Esophagus squamous epithelium (tissue), 5 donors: ENCODE measurements at regions not wholly inside any gene's neighbourhood (a gene's known extent, or its start where the extent isn't known, plus 50 kb on each side); places are given as distances from the start of the nearest gene placed in this dataset.

Experiments used
- DNase-seq: peaks from one replicate; lab custom pipeline; 2025; lab: John Stamatoyannopoulos, UW
- H3K27ac ChIP-seq, 4 donors: fragments of 200-600 bp; sonication (generic); one replicate each; pipeline ENCODE4 v1.5.1; 2016 to 2019; ENCODE audit warnings: mild to moderate bottlenecking in 1 of 4
- H3K27me3 ChIP-seq, 4 donors: fragments of 200-600 bp; sonication (generic); 1 replicate in 3 of 4; 2 replicates in 1 of 4; pipeline versions ENCODE4 v1.5.1 to v1.6.0; 2017 to 2021; ENCODE audit warnings: antibody characterized with exemption in 1 of 4
- H3K36me3 ChIP-seq, 3 donors: fragments of 200-600 bp; sonication (generic); one replicate each; pipeline ENCODE4 v1.5.1; 2016 to 2019
- H3K4me1 ChIP-seq, 3 donors: fragments of 200-600 bp; sonication (generic); one replicate each; pipeline ENCODE4 v1.5.1; 2017 to 2019
- H3K4me3 ChIP-seq, 4 donors: fragments of 200-600 bp; sonication (generic); 1 replicate in 3 of 4; 2 replicates in 1 of 4; pipeline ENCODE4 v1.5.1; 2016 to 2019; ENCODE audit warnings: mild to moderate bottlenecking in 2 of 4, moderate library complexity in 1 of 4
- H3K9me3 ChIP-seq, 3 donors: fragments of 200-600 bp; sonication (generic); one replicate each; pipeline ENCODE4 v1.5.1; 2016 to 2019
- POLR2A ChIP-seq, 4 donors: fragments of 450-650 bp; IDR thresholded peaks; one replicate each; pipeline ENCODE4 v1.6.1; 2017; ENCODE audit warnings: antibody characterized with exemption in 4 of 4, mild to moderate bottlenecking in 4 of 4, moderate library complexity in 3 of 4
- WGBS, 2 donors: methylation state at CpG; one replicate each; pipeline ENCODE4 v1.1.5; 2018; 5-methylcytosine and 5-hydroxymethylcytosine counted together
- intact Hi-C: fragments of 100-400 bp; cut with DNase I; formaldehyde crosslinking; loops from one replicate; pipeline ENCODE4 v1.15.0; 2022
- TF ChIP-seq, protein P1 (sequence below), 6 experiments: fragments of 450-650 bp in 4 of 6; fragments of 200-600 bp in 2 of 6; sonication (generic) in 2 of 6; IDR thresholded peaks; one replicate each; pipeline ENCODE4 v1.5.1; 2016 to 2019; ENCODE audit warnings: antibody characterized with exemption in 6 of 6, mild to moderate bottlenecking in 4 of 6, moderate library complexity in 4 of 6
- donor health status: DM: yes; HTN: yes; CAD: no.

DNA sequence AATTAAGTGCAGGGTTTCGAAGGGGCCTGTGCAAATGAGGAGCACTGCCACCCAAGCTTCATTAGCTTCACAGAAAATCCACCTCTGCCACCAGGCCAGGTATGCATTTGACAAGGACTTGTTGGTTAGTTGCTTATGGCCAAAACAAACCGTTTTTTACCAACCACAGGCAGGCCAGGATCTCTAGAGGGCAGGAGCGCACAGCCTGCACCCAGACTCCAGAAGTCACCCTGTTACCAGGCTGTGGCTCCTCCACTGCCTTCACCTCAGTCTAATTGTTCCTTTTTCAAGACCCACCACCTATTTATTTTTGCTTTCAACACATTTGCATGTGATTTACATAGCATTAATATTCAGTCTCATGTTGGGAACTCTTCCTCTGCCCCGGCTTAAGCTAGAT, 78.3 kb upstream of the HSPA9 start:
- H3K4me3 ChIP-seq: no peak overlapping the region
- WGBS, 2 donors: 61 to 62% methylated on average over 4 of the region's 4 CpGs
- no peak overlapping the region for H3K27ac ChIP-seq
- H3K9me3 ChIP-seq: no peaks in the 10 kb centered on the region
- no peak for DNase-seq
- TF ChIP-seq, protein P1, sequence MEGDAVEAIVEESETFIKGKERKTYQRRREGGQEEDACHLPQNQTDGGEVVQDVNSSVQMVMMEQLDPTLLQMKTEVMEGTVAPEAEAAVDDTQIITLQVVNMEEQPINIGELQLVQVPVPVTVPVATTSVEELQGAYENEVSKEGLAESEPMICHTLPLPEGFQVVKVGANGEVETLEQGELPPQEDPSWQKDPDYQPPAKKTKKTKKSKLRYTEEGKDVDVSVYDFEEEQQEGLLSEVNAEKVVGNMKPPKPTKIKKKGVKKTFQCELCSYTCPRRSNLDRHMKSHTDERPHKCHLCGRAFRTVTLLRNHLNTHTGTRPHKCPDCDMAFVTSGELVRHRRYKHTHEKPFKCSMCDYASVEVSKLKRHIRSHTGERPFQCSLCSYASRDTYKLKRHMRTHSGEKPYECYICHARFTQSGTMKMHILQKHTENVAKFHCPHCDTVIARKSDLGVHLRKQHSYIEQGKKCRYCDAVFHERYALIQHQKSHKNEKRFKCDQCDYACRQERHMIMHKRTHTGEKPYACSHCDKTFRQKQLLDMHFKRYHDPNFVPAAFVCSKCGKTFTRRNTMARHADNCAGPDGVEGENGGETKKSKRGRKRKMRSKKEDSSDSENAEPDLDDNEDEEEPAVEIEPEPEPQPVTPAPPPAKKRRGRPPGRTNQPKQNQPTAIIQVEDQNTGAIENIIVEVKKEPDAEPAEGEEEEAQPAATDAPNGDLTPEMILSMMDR (IDR thresholded peaks at IDR 0.05): peak in 2 of 6 experiments; percentile 13 to 37
- no peak for TF ChIP-seq POLR2A (IDR thresholded peaks at IDR 0.05)
- no peaks in the 10 kb centered on the region for H3K36me3 ChIP-seq
- H3K4me1 ChIP-seq: peaks cover 0 to 30% (median 0%) of the 10 kb centered on the region in 3 donors
- intact Hi-C loops: no loop called here
- peaks cover 0 to 38% (median 0%) of the 10 kb centered on the region in 4 donors for H3K27me3 ChIP-seq

DNA sequence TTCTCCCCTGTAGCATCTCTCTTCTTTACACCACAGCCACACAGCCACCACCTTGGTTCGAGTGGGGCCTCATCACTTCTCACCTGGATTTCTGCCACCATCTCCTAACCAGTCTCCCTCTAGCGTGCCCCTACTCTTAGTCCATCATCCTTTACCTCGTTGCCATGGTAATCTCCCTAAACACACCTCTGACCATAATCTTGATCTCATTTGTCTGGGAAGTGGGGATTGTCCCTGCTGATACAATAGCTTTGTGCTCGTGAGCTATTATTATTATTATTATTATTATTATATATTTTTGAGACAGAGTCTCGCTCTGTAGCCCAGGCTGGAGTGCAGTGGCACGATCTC, 76.5 kb upstream of the HSPA9 start:
- H3K36me3 ChIP-seq: no peaks in the 10 kb centered on the region
- H3K9me3 ChIP-seq: no peaks in the 10 kb centered on the region
- H3K4me3 ChIP-seq: no peak overlapping the region
- peaks cover 0 to 36% (median 0%) of the 10 kb centered on the region in 4 donors for H3K27me3 ChIP-seq
- intact Hi-C loops: no loop called here
- peaks cover 0 to 38% (median 0%) of the 10 kb centered on the region in 3 donors for H3K4me1 ChIP-seq
- 76 to 79% methylated on average over 6 of the region's 6 CpGs for WGBS, 2 donors
- TF ChIP-seq, protein P1 (IDR thresholded peaks at IDR 0.05): no peak
- H3K27ac ChIP-seq: no peak overlapping the region
- no peak for DNase-seq

DNA sequence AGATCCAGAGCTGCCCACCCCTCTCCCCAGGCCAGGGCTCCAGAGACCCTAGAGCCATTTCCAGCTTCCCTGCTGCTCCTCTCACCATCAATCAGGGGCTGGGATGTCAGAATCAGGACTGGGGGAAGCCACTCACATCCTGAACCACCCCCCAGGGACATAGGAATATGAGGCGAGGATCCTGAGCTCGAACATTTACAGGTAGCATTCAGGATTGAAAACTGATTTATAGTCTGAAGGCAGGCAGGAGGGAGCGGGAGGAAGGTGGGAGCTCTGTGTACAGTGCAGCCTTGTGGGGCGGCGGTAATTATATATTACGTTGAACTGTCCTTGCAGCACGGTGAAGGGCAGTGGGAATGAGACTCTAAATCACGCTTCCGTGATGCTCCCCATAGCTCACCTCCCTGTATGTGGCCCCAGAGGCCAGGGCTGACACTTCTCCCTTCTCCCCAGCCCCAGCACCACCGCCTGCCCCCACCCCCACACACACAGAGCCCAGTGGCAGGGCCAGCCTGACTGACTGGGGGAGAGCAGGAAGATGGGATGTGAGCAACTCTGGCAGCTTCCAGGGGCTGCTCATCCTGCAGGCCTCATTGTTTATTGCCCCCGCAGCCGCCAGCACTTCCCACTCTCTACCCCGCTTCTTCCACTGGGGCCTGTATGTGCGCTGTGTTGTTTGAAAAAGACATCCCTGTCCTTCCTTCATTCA, 76.0 kb upstream of the HSPA9 start:
- Histone ChIP-seq H3K4me3 (no peak overlapping the region), H3K27me3 (peaks cover 0 to 36% (median 0%) of the 10 kb centered on the region in 4 donors), H3K27ac (no peak overlapping the region), H3K9me3 (no peaks in the 10 kb centered on the region), H3K4me1 (peaks cover 0 to 38% (median 0%) of the 10 kb centered on the region in 3 donors), H3K36me3 (no peaks in the 10 kb centered on the region)
- no peak for TF ChIP-seq POLR2A (IDR thresholded peaks at IDR 0.05)
- TF ChIP-seq, protein P1 (IDR thresholded peaks at IDR 0.05): no peak
- intact Hi-C loops: no loop called here
- WGBS, 2 donors: 73 to 81% methylated on average over 11 to 13 of the region's 14 CpGs
- DNase-seq: no peak

DNA sequence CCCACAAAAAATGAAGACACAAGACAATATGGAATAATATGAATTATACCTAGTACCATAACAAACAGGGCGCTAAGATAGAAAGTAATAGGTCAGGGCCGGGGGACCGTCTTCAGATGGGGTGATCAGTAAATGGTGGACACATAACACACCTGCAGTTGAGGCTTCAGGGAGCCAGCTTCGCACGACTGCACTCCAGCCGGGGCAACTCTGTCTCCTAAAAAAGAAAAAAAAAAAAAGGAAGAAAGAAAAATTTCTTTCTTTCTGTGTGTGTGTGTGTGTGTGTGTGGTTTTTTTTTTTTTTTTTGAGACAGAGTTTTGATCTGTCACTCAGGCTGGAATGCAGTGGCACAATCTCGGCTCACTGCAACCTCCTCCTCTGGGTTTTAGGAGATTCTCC, 75.0 kb upstream of the HSPA9 start:
- DNase-seq: no peak
- H3K27me3 ChIP-seq: peaks cover 0 to 36% (median 0%) of the 10 kb centered on the region in 4 donors
- WGBS, 2 donors: 75 to 93% methylated on average over 7 of the region's 7 CpGs

DNA sequence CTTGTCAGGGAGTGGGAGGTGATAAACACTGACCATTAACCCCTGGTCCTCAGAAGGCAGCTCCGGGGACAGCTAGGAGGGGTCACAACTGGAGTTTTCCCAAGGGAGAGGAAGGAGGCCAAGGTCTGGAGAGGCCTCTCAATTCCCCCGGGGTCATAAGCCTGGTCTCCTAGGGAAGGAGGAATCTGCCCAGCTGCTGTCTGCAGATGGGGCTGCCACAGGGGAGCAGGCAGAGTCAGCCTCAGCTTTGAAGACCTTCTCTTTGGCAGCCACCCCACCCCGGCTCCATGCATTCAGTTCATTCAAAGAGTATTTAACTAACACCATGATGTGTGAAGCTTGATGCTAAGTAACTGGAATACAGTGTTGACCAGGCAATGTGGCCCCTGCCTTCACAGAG, 74.6 kb upstream of the HSPA9 start:
- Histone ChIP-seq H3K27me3 (peaks cover 0 to 36% (median 0%) of the 10 kb centered on the region in 4 donors), H3K27ac (no peak overlapping the region), H3K36me3 (no peaks in the 10 kb centered on the region), H3K4me1 (peaks cover 0 to 33% (median 0%) of the 10 kb centered on the region in 3 donors), H3K9me3 (no peaks in the 10 kb centered on the region), H3K4me3 (no peak overlapping the region)
- DNase-seq: no peak
- TF ChIP-seq POLR2A (IDR thresholded peaks at IDR 0.05): no peak
- TF ChIP-seq, protein P1 (IDR thresholded peaks at IDR 0.05): no peak
- WGBS, 2 donors: 40% methylated on average over 1 of the region's 3 CpGs; no CpG with 5 or more reads in 1 of the 2 donors
- intact Hi-C loops: loop anchor here (10.0 kb wide), 1 partner anchor 615 kb away; no protein-coding TSS in a partner anchor

More for the DNA sequence above, 75.0 kb upstream of the HSPA9 start:
- no peak overlapping the region for H3K4me3 ChIP-seq
- H3K27ac ChIP-seq: no peak overlapping the region
- H3K36me3 ChIP-seq: no peaks in the 10 kb centered on the region
- TF ChIP-seq, protein P1 (IDR thresholded peaks at IDR 0.05): no peak
- TF ChIP-seq POLR2A (IDR thresholded peaks at IDR 0.05): no peak
- H3K4me1 ChIP-seq: peaks cover 0 to 37% (median 0%) of the 10 kb centered on the region in 3 donors
- H3K9me3 ChIP-seq: no peaks in the 10 kb centered on the region
- intact Hi-C loops: no loop called here
